ENCODE measurements at regions not wholly inside any gene's neighbourhood (a gene's known extent, or its start where the extent isn't known, plus 50 kb on each side); places are given as distances from the start of the nearest gene placed in this dataset.

GRCh38 chr4:124133753-124134152, 578.8 kb downstream of the ANKRD50 start:
- TF ChIP-seq EP300 (IDR thresholded peaks at IDR 0.05) (no peak), CTCF (IDR thresholded peaks at IDR 0.05) (no peak), POLR2A (IDR thresholded peaks at IDR 0.05) (no peak), POLR2AphosphoS5 (IDR thresholded peaks at IDR 0.05) (no peak)

All from suprapubic skin (tissue), 4 donors.